T-helper 2 cell treated with Interferon-gamma antibody and Interleukin-4, amounts not matched to agents 5 μg/mL and 100 μg/mL, for 36 hours (primary cell): ENCODE measurements at regions not wholly inside any gene's neighbourhood (a gene's known extent, or its start where the extent isn't known, plus 50 kb on each side); places are given as distances from the start of the nearest gene placed in this dataset.
"Not testable (repeated sequence)": the region's sequence is repeated elsewhere in the genome, so short reads cannot be mapped to it uniquely, and the experiment has no call there.

Source experiments
- DNase-seq: peaks from one replicate; pipeline ENCODE4 v3.0.0; 2021; ENCODE audit warnings: low spot score
- H3K27ac Mint-ChIP-seq: one replicate; pipeline ENCODE4 v1.8.0; 2021; ENCODE audit warnings: mild to moderate bottlenecking, mixed read lengths
- H3K27me3 Mint-ChIP-seq: one replicate; pipeline ENCODE4 v1.8.0; 2021; ENCODE audit warnings: low read depth, mixed read lengths
- H3K36me3 Mint-ChIP-seq: one replicate; pipeline ENCODE4 v1.8.0; 2021; ENCODE audit warnings: low read depth, mixed read lengths
- H3K4me1 Mint-ChIP-seq: one replicate; pipeline ENCODE4 v1.8.0; 2021; ENCODE audit warnings: low read depth, mixed read lengths
- H3K4me3 Mint-ChIP-seq: one replicate; pipeline ENCODE4 v1.8.0; 2022; ENCODE audit warnings: mild to moderate bottlenecking, moderate library complexity, mixed read lengths
- H3K9me3 Mint-ChIP-seq: one replicate; pipeline ENCODE4 v1.8.0; 2021; ENCODE audit warnings: mixed read lengths

GRCh38 chr4:116108606-116109005 is 976.8 kb downstream of the TRAM1L1 start:
- Mint-ChIP-seq H3K27ac (no peak overlapping the region), H3K4me1 (no peaks in the 10 kb centered on the region), H3K9me3 (no peaks in the 10 kb centered on the region), H3K4me3 (no peak overlapping the region), H3K36me3 (no peaks in the 10 kb centered on the region), H3K27me3 (no peaks in the 10 kb centered on the region)
- DNase-seq, result no peak

GRCh38 chr4:116101321-116101720 is 984.1 kb downstream of the TRAM1L1 start:
- no peak overlapping the region for H3K4me3 Mint-ChIP-seq
- H3K4me1 Mint-ChIP-seq, result no peaks in the 10 kb centered on the region
- H3K27ac Mint-ChIP-seq, result no peak overlapping the region

DNA sequence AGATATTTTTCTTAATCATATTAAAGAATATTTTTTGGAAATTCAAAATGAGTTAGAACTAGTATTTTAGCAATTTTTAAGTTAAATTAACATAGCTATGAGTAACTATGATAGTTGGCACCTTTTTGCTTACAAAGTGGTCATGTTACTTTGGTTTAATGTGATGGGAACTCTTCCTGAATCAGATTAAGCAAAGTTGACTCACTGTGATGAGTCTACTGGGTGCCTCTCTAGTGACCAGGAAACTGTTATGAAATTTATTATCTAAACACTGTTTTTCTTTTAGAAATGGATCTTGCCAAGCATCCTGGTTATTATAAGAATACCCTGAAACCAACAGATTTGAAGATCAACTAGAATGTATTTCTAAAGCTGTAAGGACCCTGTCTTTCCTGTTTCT is 985.8 kb downstream of the TRAM1L1 start:
- Mint-ChIP-seq H3K27me3 (no peaks in the 10 kb centered on the region), H3K4me1 (no peaks in the 10 kb centered on the region), H3K36me3 (no peaks in the 10 kb centered on the region), H3K27ac (no peak overlapping the region), H3K9me3 (peaks cover 18% of the 10 kb centered on the region), H3K4me3 (no peak overlapping the region)
- no peak for DNase-seq

More at GRCh38 chr4:116101321-116101720, 984.1 kb downstream of the TRAM1L1 start:
- H3K27me3 Mint-ChIP-seq, result no peaks in the 10 kb centered on the region
- peaks cover 17% of the 10 kb centered on the region for H3K9me3 Mint-ChIP-seq
- DNase-seq, result no peak
- H3K36me3 Mint-ChIP-seq, result no peaks in the 10 kb centered on the region

- H3K4me1 Mint-ChIP-seq, H3K27ac Mint-ChIP-seq, H3K4me3 Mint-ChIP-seq, H3K36me3 Mint-ChIP-seq, DNase-seq, H3K27me3 Mint-ChIP-seq: not testable (repeated sequence)
- H3K9me3 Mint-ChIP-seq, result peaks cover 18% of the 10 kb centered on the region
Measured at GRCh38 chr4:116097353-116097752, 983.9 kb upstream of the NDST4 start.

GRCh38 chr4:116092961-116093360 is 979.5 kb upstream of the NDST4 start:
- Mint-ChIP-seq H3K36me3 (no peaks in the 10 kb centered on the region), H3K27me3 (no peaks in the 10 kb centered on the region), H3K9me3 (peaks cover 14% of the 10 kb centered on the region), H3K4me3 (no peak overlapping the region), H3K4me1 (no peaks in the 10 kb centered on the region), H3K27ac (no peak overlapping the region)
- no peak for DNase-seq

DNA sequence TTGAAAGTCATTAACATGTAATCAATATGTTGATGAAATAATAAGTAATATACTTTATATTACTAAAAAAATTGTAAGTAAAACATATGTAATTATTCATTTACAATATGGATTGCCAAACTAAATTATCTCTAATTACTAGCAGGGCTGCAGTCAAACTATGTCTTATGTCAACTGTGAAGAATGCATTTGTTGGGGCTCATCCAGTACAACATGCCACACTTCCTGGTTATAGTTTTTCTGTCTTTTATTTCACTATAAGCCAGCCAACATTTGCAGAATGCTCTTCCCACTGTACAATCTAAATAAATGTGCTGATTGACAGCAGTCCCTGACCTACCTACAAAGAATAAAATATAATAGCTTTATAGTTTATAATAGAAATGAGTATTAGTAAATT is 975.4 kb upstream of the NDST4 start:
- H3K36me3 Mint-ChIP-seq, result no peaks in the 10 kb centered on the region
- H3K9me3 Mint-ChIP-seq, result no peaks in the 10 kb centered on the region
- no peaks in the 10 kb centered on the region for H3K27me3 Mint-ChIP-seq
- DNase-seq, result no peak
- H3K4me1 Mint-ChIP-seq, result no peaks in the 10 kb centered on the region
- no peak overlapping the region for H3K27ac Mint-ChIP-seq
- no peak overlapping the region for H3K4me3 Mint-ChIP-seq

- Mint-ChIP-seq H3K4me3 (no peak overlapping the region), H3K27me3 (no peaks in the 10 kb centered on the region), H3K27ac (no peak overlapping the region), H3K36me3 (no peaks in the 10 kb centered on the region), H3K4me1 (no peaks in the 10 kb centered on the region), H3K9me3 (peaks cover 11% of the 10 kb centered on the region)
- DNase-seq, result no peak
Measured at GRCh38 chr4:116082808-116083366, 969.5 kb upstream of the NDST4 start.

- Mint-ChIP-seq H3K27ac (no peak overlapping the region), H3K27me3 (no peaks in the 10 kb centered on the region), H3K9me3 (no peaks in the 10 kb centered on the region), H3K4me3 (no peak overlapping the region), H3K4me1 (no peaks in the 10 kb centered on the region), H3K36me3 (no peaks in the 10 kb centered on the region)
- no peak for DNase-seq
Measured at GRCh38 chr4:116073051-116073450, 959.6 kb upstream of the NDST4 start.

GRCh38 chr4:116070283-116070682 is 956.9 kb upstream of the NDST4 start:
- no peaks in the 10 kb centered on the region for H3K9me3 Mint-ChIP-seq
- DNase-seq, result no peak
- H3K4me1 Mint-ChIP-seq, result no peaks in the 10 kb centered on the region
- no peak overlapping the region for H3K4me3 Mint-ChIP-seq
- no peaks in the 10 kb centered on the region for H3K36me3 Mint-ChIP-seq
- H3K27ac Mint-ChIP-seq, result no peak overlapping the region
- no peaks in the 10 kb centered on the region for H3K27me3 Mint-ChIP-seq

DNA sequence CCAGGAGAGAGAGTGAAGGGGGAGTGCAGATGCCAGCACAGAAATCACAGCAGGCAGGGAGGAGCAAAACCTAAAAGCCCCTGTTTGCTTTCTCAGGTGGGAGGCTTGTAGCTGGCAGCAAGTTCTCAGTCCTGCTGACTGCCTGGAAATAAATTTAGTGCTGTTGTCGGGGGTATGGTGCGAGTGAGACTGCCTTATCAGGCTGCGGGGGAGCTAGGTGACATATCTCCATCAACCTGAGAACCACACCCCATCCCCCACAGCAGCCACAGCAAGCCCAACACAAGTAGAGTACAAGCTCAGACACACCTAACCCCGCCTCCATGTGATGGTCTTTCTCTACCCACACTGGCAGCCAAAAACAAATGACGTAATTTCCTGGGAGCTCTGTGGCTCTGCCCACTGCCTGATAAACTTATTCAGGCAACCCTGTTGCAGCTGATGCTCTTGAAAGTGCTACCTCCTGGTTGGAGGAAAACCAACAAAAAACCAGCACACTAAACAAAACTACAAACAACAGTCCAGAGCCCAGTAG is 953.4 kb upstream of the NDST4 start:
- no peak for DNase-seq
- H3K4me3 Mint-ChIP-seq, result no peak overlapping the region

GRCh38 chr4:116064331-116064730 is 950.9 kb upstream of the NDST4 start:
- H3K36me3 Mint-ChIP-seq, result no peaks in the 10 kb centered on the region
- no peak overlapping the region for H3K4me3 Mint-ChIP-seq
- DNase-seq, result no peak
- H3K9me3 Mint-ChIP-seq, result no peaks in the 10 kb centered on the region
- H3K27ac Mint-ChIP-seq, result no peak overlapping the region
- H3K4me1 Mint-ChIP-seq, result no peaks in the 10 kb centered on the region
- no peaks in the 10 kb centered on the region for H3K27me3 Mint-ChIP-seq

More for the DNA sequence above, 953.4 kb upstream of the NDST4 start:
- no peaks in the 10 kb centered on the region for H3K4me1 Mint-ChIP-seq
- no peaks in the 10 kb centered on the region for H3K27me3 Mint-ChIP-seq
- no peak overlapping the region for H3K27ac Mint-ChIP-seq
- H3K9me3 Mint-ChIP-seq, result no peaks in the 10 kb centered on the region
- no peaks in the 10 kb centered on the region for H3K36me3 Mint-ChIP-seq

DNA sequence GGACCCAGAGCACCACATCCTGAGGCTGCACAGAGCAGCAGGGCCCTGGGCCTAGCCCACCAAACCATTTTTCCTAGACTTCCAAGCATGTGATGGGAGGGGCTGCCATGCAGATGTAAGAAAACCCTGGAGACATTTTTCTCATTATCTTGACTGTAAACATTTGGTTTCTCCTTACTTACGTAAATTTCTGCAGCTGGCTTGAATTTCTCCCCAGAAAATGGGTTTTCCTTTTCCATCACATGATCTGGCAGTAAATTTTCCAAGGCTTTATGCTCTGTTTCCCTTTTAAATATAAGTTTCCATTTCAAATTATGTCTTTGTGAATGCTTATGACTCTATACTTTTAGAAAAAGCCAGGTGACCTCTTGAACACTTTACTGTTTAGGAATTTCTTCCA is 945.9 kb upstream of the NDST4 start:
- Mint-ChIP-seq H3K4me3 (no peak overlapping the region), H3K4me1 (no peaks in the 10 kb centered on the region), H3K9me3 (no peaks in the 10 kb centered on the region), H3K36me3 (no peaks in the 10 kb centered on the region), H3K27me3 (no peaks in the 10 kb centered on the region), H3K27ac (no peak overlapping the region)
- no peak for DNase-seq

- Mint-ChIP-seq H3K9me3 (no peaks in the 10 kb centered on the region), H3K27ac (no peak overlapping the region), H3K4me3 (no peak overlapping the region), H3K36me3 (no peaks in the 10 kb centered on the region), H3K27me3 (no peaks in the 10 kb centered on the region), H3K4me1 (no peaks in the 10 kb centered on the region)
- DNase-seq, result no peak
Measured at GRCh38 chr4:116058129-116058528, 944.7 kb upstream of the NDST4 start.

- H3K4me1 Mint-ChIP-seq, result no peaks in the 10 kb centered on the region
- no peak for DNase-seq
- no peak overlapping the region for H3K27ac Mint-ChIP-seq
- no peaks in the 10 kb centered on the region for H3K36me3 Mint-ChIP-seq
- H3K27me3 Mint-ChIP-seq, result no peaks in the 10 kb centered on the region
- H3K4me3 Mint-ChIP-seq, result no peak overlapping the region
- H3K9me3 Mint-ChIP-seq, result no peaks in the 10 kb centered on the region
Measured at GRCh38 chr4:116055857-116056827, 942.7 kb upstream of the NDST4 start.
